ENCODE measurements at regions not wholly inside any gene's neighbourhood (a gene's known extent, or its start where the extent isn't known, plus 50 kb on each side); places are given as distances from the start of the nearest gene placed in this dataset.

DNA sequence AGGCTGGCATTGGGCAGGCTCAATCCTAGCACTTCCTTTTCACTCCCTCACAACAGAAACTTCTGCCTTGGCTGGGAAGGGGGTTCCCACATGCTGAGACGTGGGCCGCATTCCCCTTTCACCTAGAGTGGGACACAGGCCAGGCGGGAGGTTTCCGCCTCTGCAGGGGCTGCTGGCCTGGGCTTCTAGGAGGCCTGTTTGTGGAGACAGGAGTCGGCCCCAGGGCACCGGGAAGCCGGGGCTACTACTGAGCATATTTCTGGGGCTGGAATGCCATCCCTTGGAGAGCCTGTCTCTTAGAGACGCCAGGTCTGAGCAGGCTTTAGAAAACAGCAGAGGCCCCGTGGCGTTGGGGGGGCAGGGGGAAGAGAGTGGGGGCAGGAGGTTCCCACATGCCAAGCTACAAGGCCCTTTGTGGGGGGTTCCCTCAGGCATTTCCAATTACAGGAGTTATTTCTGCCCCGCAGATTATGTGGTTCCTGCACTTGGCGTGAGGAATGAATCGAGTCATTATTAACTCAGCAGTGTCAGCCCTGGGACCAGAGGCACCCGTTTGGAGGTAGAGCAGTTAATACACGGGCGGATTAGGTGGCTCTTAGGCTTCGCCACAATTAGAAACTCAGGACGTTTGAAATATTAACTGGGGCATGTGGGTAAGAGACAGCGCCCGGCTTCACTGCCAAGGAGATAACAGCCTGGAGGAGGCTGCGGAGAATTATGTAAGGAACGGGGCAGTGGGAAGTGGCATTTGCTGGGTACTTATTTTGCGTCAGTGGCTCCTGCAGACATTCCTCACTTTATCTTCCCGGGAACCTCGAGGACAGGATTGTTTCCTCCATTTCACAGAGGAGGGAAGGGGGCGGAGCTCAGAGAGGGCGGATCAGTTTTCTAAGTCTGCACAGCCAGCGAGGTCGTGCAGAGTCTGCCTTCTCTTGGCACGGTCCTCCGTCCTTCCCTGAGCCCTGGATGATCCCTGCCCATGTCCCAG lies 162.5 kb downstream of the MAF start:
- no peak for DNase-seq

DNA sequence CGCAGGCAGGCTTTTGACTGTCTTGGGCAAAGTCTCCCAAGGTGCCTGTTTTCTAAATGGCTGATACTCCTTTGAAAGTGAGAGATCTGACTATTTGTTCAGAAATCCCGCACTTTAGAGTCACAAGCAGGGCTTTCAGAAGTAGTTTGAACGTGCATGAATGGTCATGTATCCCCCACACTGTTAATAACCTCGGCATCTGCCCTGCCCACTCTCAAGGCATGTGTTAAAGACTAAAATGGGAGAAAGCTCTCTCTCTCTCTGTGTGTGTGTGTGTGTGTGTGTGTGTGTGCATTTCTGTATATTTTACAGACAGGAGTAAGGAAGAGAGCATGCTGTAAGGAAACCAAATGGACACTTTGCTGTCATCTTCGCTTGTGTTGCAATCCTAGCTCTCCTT lies 163.7 kb downstream of the MAF start:
- no peak for DNase-seq

DNA sequence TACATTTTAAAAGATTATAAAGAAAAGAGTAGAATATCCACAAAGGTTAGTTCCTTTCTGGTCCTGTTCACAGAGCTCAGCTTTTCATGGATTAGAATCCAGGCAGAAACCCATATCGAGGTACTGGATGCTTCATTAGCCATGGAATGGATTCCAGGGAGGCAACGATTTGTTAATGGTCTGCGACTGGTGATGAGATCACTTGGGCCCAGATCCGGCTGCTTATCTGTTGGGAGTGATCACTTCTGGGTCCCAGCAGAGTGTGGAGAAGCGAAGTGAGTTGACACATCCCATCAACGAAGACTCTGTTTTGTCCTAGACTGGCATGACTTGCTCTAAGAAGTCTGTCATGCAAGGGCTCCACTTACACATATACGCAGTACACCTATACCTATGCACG lies 165.8 kb downstream of the MAF start:
- DNase-seq, result no peak

DNA sequence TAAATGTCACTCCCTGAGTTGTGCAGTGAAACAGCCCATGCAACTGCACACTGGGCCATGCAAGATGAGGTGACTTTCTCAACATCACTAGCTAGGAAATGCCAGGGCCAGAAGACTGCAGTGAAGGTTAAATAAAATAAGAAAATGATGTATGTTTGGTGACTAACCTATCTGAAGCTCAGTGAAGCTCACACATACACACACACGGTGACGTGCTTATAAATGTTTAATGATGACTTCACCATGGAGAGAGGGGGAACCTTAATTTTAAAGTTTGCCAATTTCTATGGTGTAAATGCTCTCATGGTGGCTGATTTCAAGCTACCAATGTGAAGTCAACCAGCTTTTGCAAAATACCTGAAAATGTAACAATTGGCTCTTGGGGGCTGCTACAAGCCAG lies 166.4 kb downstream of the MAF start:
- no peak for DNase-seq

DNA sequence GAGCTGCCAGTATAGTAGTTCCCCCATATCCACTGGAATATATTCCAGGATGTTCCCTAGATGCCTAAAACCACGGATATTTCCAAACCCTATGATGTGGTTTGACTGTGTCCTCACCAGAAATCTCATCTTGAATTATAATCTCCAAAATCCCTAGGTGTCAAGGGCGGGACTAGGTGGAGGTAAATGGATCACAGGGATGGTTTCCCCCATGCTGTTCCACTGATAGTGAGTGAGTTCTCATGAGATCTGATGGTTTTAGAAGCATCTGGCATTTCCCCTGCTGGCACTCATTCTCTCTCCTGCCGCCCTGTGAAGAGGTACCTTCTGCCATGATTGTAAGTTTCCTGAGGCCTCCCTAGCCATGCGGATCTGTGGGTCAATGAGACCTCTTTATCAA lies 168.6 kb downstream of the MAF start:
- DNase-seq, result no peak

DNA sequence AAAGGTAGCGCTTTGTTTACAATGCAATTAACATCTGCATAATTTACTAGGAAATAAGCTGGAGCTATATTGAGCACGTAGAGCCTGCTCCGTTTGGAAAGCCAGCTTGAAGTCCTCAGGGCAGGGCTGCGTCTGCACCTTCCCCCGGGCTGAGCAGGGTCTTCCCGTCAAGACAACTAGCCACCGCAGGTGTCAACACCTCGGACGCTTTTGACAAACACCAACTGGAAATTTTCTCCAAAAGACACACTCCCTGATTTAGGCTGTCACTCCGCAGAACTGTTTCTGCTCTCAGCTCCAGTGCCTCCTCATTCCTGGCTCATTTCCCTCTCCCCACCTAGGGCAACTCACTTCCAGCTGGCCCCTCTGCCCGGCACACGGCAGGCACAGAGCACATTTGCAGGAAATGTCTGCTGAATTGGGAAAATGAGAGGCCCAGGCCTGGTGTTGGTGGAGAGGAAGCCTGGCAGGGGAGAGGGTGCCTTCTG lies 170.3 kb downstream of the MAF start:
- DNase-seq, result no peak

DNA sequence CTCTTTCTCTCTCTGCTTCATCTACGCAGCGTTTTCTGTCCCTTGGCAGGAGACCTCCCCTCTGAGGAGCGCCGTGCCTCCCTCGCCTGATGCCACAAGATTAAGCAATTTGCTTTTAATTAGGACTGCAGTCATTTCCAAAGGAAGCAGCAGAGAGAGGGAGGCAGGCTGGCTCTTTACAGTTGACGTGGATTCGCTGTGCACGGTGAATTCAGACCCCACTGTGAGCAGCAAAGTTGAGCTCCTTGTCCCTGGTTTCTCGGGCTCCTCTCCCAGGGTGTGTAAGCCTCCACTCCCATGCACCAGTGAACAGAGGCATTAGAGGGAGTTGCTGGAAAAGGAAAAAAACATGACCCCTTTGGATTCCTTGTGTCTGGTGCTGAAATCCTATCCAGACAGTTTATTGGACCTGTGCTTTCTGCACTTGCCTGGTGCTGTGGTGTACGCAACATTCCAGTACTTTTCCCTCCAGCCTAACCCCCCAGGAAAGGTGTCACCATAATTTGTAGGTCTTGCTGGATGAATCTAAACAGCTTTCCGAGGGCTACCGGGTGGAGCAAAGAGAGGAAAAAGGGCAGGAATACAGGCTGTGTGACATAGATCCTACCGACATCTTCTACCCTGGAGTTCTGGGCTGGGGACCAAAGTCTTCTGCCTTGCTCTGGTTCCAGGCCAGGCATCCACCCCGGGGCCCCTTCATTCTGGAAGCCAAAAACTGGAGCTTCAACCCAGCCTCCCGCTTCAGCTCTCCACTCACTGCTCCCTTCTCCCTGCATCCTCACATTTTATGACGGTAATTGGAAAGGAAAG lies 171.0 kb downstream of the MAF start:
- DNase-seq, result no peak

DNA sequence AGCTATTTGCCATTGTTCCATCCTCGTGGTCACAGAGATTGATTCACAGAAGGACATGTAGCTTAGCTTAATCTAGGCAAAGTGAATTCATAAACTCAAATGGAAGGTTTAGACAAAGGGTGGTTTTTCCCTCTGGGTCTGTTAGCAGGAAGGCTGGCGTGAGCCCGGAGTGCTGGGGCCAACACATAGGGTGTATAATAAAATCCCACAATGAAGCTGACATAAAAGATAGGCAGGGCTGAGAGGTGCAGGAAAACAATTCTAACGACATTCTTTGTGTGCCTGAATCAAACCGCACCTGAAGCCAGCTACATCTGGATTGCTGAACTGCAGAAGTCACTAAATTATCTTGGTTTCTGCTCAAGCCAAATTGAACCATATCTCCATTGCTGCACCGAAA lies 173.9 kb downstream of the MAF start:
- no peak for DNase-seq

DNA sequence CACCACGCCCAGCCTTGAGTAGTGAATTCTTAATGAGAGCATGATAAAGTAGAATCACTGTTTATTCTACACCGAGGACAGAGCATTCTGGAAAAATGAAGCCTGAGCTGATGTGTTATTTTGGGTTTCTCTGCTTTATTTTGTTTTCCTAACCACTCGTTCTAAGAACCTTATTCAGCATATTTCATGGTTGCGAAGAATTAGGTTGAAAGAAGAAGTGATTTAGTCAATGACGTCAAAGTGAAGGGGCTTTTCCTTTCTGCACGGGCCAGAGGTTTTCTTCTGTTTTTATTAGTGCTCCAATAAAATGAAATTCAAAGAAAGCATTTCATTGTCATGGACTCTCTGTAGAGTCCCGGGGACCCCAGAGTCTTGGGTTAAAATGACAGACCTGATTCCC lies 178.5 kb downstream of the MAF start:
- DNase-seq, result no peak

DNA sequence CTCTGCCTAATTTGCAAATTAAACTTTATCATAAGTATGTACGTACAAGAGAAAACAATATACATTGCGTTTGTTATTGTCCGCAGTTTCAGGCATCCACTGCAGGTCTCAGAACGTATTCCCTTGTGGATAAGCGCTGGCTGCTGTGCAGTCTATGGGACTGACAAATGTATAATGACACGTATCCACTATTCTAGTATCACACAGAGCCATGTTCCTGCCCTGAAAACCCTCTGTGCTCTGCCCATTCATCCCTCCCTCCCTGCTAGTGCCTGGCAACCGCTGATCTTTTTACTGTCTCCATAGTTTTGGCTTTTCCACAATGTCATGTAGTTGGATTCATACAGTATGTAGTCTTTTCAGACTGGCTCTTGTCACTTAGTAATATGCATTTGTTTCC lies 179.4 kb downstream of the MAF start:
- no peak for DNase-seq

DNA sequence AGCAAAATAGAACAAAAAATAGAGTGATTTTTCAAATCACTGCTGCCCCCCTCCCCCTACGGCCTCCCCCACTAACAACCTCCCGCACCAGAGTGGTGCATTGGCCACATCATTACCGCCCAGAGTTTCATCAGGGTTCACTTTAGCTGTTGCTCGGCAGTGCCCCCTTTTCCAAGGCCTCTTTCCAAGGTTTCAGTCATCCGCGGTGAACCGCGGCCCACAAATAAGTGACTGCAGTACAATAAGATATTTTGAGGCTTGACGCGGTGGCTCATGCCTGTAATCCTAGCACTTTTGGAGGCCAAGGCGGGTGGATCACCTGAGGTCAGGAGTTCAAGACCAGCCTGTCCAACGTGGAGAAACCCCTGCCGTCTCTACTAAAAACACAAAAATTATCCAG lies 180.0 kb downstream of the MAF start:
- no peak for DNase-seq

DNA sequence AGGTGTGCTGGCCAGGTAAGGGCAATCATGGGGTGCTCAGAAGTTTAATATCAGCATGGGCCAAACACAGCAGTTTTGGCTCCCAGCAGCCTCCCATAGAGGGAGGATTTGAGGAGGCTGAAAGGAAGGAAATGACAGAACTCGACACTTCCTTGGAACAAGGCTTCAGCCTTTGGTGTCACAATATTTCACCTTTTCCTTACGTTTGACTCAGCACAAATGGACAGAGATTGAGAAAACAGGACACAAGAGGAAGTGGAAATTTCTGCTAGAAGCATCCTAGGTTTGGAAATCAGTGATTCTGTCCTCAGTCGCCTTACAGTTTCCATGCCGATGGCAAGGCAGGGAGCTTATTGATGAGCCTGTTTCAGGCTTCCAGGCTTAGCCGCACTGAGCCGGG lies 181.4 kb downstream of the MAF start:
- DNase-seq, result no peak

DNA sequence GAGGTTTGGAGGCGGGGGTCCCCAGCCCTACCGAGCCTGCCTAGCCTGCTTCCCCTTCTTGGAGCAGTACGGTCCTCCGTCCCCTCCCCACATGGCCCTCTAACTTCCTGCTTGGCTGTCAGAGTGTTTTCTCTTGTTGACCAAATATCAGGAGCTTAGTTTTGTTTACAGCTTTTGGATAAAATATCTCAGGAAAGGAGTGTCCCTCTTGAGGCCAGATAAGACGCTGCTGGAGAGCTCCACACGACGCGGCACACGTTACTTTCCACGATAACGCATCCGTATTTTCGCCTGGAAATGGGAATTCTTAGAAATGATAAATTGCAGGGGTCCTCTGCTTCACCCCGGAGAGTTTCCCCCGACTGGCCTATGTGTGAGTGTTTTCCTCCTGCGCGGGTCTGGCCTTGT lies 182.9 kb downstream of the MAF start:
- no peak for DNase-seq

DNA sequence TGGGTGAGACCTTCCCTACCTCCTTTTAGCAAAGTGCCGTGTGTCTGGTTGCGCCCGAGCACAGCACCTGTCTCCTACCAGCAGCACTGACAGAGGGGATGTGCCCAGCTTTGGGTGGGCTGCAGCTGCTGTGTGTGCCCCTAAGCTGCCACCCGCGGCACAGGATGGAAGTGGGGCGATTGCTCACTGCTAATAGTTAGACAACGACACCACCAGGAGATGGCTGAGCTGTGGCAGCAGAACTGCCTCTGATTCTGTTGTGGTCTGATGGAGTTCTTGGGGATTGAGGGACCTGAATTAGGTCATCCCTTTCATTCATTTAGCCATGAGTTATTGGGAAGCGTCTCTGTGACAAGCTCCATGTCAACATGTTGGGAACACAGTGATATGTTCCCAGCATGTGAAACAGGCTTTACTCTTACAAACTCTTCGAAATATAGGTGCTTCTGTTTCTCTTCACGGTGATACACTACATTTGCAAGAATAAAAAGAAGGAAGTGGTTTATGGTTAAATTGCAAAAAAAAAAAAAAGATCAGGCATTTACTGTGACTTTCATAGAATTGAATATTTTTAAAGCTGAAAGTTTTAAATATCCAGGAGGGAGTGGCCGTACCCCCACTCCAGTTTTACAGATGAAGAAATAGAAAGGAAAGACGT lies 184.4 kb downstream of the MAF start:
- DNase-seq, result no peak

DNA sequence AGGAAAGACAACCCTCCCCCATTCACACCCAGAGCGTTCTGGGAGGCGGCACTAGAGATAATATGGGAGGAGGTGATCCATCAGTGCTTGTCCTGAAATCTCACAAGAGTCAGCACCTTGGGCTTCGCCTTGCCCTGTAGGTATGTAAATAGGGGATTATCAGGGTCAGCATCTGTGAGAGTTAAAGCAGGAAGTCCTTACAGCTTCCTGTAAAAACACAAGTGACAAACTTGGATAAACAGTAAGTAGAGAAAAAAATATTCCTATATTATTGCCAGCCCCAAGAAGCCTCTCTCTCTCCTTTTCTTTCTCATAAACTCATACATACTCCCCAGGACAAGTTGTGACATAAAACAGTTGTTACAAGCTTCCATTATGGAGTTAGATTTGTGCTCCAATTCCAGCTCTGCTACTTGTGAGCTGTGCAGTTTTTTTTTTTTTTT lies 187.7 kb downstream of the MAF start:
- DNase-seq, result no peak

DNA sequence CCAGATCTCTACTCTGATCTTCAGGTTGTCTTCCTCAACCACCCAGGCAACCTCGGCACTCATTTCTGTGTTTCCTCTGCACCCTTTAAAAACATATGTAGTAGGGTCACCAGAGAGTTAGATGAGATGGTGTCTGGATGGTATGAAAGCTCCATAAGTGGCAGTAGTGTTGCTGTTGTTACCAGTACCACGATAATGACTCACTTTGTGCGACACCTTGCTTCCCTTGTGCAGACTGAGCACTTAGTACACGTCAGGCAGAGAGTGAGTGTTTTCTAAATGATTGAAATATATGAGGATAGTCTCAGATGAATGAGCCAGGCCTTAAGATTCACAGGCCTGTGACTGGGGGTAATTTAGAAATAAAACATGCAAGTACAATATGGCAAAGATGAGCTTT lies 188.7 kb downstream of the MAF start:
- DNase-seq, result no peak

DNA sequence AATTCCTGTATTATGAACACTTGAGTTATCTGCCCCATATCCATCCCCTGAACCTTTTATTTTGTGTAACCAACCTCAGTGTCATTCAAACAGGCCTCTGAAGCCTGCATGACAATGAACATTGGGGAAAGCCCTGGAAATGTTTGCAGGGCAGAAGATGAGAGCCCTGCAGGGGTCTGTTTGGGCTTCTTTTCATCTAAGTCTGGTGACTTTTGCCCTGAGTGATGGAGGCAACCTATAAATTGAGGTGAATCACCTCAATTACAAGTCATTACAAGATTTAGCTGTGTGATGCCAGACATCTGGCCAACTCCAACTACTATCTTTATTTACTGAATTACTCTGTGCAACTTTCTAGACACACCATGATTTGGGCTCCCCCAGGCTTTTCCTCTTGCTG lies 189.2 kb downstream of the MAF start:
- no peak for DNase-seq

DNA sequence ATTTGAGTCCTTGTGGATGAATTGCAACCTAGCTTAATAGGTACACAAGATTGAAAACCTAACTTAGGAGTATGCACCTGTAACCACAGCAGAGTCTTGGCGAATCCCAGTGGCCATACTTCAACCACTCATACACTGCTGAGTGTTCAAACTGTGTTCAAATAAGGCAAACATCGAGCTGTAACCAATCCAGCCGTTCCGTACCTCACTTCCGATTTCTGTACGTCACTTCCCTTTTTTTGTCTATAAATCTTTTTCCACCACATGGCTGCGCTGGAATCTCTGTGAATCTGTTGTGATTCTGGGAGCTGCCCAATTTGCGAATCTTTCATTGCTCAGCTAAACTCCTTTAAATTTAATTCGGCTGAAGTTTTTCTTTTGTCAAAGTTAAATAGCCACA lies 190.6 kb downstream of the MAF start:
- no peak for DNase-seq

DNA sequence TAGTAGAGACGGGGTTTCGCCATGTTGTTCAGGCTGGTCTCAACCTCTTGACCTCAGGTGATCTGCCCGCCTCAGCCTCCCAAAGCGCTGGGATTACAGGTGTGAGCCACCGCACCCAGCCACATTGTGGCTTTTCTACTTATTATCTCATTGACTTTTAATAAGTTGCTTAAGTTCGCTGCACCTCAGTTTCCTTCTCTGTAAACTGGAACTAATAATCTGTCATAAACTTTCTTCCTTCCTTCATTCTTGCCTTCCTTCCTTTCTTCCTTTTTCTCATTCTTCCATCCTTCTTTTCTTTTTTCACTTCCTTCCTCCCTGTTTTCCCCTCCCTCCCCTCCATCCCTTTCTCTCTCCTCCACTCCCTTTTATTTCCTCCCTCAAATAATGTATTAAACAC lies 192.2 kb downstream of the MAF start:
- no peak for DNase-seq

DNA sequence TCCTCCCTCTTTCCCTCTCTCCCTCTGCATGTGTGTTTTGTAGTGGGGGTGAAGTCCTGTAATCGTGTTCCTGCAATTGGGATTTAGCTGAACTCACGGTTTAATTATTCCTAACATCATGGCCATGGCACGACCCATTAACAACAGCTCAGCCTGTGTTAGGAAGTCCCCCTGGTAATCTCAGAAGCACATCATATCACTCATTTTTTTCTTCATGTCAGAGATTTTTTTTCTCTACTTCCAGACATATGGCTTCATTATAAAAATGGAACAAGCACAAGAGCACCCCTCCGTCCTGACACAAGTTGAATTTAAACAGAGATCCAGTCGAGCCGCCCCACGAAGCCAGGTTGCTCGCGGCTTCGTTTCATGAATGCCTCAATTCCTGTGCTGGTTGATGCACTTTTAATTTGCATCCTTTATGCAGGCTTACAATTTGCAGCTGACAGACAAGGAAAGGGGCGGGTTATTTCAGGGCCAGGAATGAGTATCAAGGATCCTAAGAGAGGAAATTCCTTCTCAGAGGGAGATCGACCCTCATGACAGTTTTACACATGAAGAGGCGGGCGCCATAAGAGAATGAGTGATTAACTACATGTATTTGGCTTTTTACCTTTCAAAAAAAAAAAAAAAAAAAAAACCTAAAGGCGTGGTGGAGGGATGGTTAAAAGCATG lies 192.9 kb downstream of the MAF start:
- no peak for DNase-seq

DNA sequence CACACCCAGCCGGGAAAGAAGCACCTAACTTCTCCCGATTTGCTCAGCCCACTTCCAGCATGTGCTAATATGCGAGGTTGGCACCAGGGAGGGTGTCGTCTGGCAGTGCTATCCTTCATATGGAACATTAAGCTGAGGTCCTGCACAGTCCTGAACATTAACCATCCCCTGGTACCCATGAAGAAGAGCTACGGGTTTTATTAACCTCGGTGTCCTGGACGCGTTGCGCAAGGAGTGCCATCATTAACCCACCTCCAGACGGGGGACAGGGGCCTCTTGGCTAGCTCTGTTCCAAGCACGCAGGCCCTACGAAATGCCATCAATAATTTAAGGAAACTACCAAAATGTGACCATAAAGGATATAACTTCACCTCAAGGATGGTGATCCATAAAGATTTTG lies 193.5 kb downstream of the MAF start:
- DNase-seq, result no peak

DNA sequence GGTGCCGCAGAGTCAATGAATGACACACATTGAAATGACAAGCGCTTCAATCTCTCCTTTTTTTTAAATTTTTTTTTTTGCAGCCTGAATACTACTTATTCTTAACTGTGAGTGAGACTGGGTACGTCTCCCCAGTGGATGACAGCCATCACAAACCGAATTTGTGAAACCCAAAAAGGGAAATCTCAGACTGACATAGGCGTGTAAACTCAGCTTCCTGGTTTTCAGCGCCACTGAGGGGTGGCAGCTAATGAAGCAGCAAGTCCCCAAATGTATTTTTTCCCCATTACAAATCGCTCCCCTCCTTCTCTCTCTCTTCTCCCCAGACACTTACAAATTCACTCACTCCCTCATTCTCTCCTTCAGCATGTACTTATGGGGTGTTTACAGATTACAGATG lies 196.0 kb downstream of the MAF start:
- DNase-seq, result no peak

DNA sequence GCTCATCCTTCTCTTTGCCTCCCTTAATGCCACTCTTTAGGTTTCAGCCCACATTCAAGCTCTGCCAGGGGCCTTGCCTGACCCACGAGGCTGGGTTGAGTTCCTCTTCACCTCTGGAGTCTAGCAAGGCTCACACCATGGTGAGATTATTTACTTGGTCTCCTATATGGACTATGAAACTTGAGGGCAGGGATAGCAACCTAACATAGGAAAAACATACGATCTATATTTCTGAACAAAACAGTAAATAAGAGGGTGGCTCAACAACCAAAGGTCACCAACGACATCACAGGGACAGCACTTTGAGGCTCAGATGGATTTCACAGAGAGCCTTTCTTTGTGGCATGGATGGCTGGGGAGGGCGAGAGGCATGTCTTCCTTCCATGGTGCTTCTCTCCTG lies 197.0 kb downstream of the MAF start:
- no peak for DNase-seq

Measured in GF-D8 (cell line).